HK-2 (cell line): ENCODE measurements at regions not wholly inside any gene's neighbourhood (a gene's known extent, or its start where the extent isn't known, plus 50 kb on each side); places are given as distances from the start of the nearest gene placed in this dataset.
"Not testable (repeated sequence)": the region's sequence is repeated elsewhere in the genome, so short reads cannot be mapped to it uniquely, and the experiment has no call there.

Source experiments
- DNase-seq: peaks from one replicate; pipeline ENCODE4 v3.0.0-alpha.2; 2018; ENCODE audit not compliant: unreplicated experiment

GRCh38 chr5:24264547-24264946 is 380.2 kb downstream of the CDH10 start:
- no peak for DNase-seq

GRCh38 chr5:24265306-24265705 is 379.5 kb downstream of the CDH10 start:
- DNase-seq, result no peak

GRCh38 chr5:24268482-24269056 is 376.2 kb downstream of the CDH10 start:
- no peak for DNase-seq

GRCh38 chr5:24271702-24272118 is 373.1 kb downstream of the CDH10 start:
- DNase-seq, result not testable (repeated sequence)

GRCh38 chr5:24272741-24273140 is 372.0 kb downstream of the CDH10 start:
- DNase-seq, result no peak

- DNase-seq, result no peak
Observed at GRCh38 chr5:24280215-24280614, 364.6 kb downstream of the CDH10 start.

- DNase-seq, result no peak
Observed at GRCh38 chr5:24281818-24282217, 363.0 kb downstream of the CDH10 start.

- DNase-seq, result no peak
Observed at GRCh38 chr5:24289582-24290335, 355.0 kb downstream of the CDH10 start.

- DNase-seq, result no peak
Observed at GRCh38 chr5:24290536-24290935, 354.2 kb downstream of the CDH10 start.

GRCh38 chr5:24291916-24292315 is 352.9 kb downstream of the CDH10 start:
- DNase-seq, result no peak

- no peak for DNase-seq
Observed at GRCh38 chr5:24294333-24294732, 350.4 kb downstream of the CDH10 start.

- no peak for DNase-seq
Observed at GRCh38 chr5:24314106-24314505, 330.7 kb downstream of the CDH10 start.

GRCh38 chr5:24320643-24321042 is 324.1 kb downstream of the CDH10 start:
- no peak for DNase-seq

- no peak for DNase-seq
Observed at GRCh38 chr5:24325306-24325832, 319.4 kb downstream of the CDH10 start.

GRCh38 chr5:24331531-24331930 is 313.2 kb downstream of the CDH10 start:
- no peak for DNase-seq

- no peak for DNase-seq
Observed at GRCh38 chr5:24347158-24347557, 297.6 kb downstream of the CDH10 start.

GRCh38 chr5:24351285-24351684 is 293.5 kb downstream of the CDH10 start:
- no peak for DNase-seq

GRCh38 chr5:24353016-24353415 is 291.8 kb downstream of the CDH10 start:
- DNase-seq, result no peak

- DNase-seq, result no peak
Observed at GRCh38 chr5:24353611-24354010, 291.2 kb downstream of the CDH10 start.

GRCh38 chr5:24363789-24364481 is 280.8 kb downstream of the CDH10 start:
- no peak for DNase-seq

GRCh38 chr5:24364711-24365110 is 280.1 kb downstream of the CDH10 start:
- no peak for DNase-seq

GRCh38 chr5:24365406-24365805 is 279.4 kb downstream of the CDH10 start:
- DNase-seq, result no peak

GRCh38 chr5:24367216-24367615 is 277.6 kb downstream of the CDH10 start:
- DNase-seq, result no peak
